ENCODE measurements at regions not wholly inside any gene's neighbourhood (a gene's known extent, or its start where the extent isn't known, plus 50 kb on each side); places are given as distances from the start of the nearest gene placed in this dataset.

DNA sequence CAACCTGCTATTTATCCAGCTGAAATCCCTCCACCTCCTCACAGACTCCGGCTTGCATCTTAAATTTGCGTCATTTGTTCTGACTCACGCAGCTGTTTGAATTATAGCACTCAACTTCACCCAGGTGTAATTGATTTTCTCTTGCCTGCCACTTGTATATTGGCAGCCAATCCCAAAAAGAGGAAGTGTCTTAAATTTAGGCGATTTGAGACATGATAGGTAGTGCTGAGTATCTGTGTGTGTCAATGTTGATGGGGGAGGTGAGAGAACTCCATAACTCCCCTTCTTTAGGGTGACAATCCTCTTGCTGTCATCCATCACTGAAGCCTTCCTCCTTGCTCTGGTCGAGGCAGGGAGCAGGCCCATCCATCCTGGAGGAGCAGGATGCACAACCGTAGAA, 77.2 kb upstream of the TPRG1 start:
- TF ChIP-seq, protein P1, sequence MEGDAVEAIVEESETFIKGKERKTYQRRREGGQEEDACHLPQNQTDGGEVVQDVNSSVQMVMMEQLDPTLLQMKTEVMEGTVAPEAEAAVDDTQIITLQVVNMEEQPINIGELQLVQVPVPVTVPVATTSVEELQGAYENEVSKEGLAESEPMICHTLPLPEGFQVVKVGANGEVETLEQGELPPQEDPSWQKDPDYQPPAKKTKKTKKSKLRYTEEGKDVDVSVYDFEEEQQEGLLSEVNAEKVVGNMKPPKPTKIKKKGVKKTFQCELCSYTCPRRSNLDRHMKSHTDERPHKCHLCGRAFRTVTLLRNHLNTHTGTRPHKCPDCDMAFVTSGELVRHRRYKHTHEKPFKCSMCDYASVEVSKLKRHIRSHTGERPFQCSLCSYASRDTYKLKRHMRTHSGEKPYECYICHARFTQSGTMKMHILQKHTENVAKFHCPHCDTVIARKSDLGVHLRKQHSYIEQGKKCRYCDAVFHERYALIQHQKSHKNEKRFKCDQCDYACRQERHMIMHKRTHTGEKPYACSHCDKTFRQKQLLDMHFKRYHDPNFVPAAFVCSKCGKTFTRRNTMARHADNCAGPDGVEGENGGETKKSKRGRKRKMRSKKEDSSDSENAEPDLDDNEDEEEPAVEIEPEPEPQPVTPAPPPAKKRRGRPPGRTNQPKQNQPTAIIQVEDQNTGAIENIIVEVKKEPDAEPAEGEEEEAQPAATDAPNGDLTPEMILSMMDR (CRISPR knock-in tag; IDR thresholded peaks at IDR 0.05), result no peak
- TF ChIP-seq MYC (CRISPR knock-in tag; IDR thresholded peaks at IDR 0.05; ENCODE audit: borderline replicate concordance) (no peak), ZNF121 (CRISPR knock-in tag; IDR thresholded peaks at IDR 0.05) (no peak), FIP1L1 (IDR thresholded peaks at IDR 0.05; ENCODE audit: borderline replicate concordance, insufficient read depth, low read depth, low read length) (no peak), NFYB (CRISPR knock-in tag; IDR thresholded peaks at IDR 0.05) (no peak), REST (IDR thresholded peaks at IDR 0.05; ENCODE audit: borderline replicate concordance in 1 of 2, low read depth in 1 of 2, low read length in 2 of 2) (no peak), SIN3A (IDR thresholded peaks at IDR 0.05; ENCODE audit: borderline replicate concordance, low read depth, low read length) (no peak), HIC2 (CRISPR knock-in tag; IDR thresholded peaks at IDR 0.05; ENCODE audit: low read depth) (no peak), NBN (conservative IDR thresholded peaks at IDR 0.05) (no peak), JUND (CRISPR knock-in tag; IDR thresholded peaks at IDR 0.05) (no peak), ATF1 (CRISPR knock-in tag; IDR thresholded peaks at IDR 0.05) (no peak), BCL3 (CRISPR knock-in tag; IDR thresholded peaks at IDR 0.05) (no peak), NR3C1 (CRISPR knock-in tag; IDR thresholded peaks at IDR 0.05) (no peak), ZNF12 (CRISPR knock-in tag; IDR thresholded peaks at IDR 0.05) (no peak)
